Dermis blood vessel endothelial cell (primary cell): ENCODE measurements at regions not wholly inside any gene's neighbourhood (a gene's known extent, or its start where the extent isn't known, plus 50 kb on each side); places are given as distances from the start of the nearest gene placed in this dataset.

Experiments used
- DNase-seq: peaks from one replicate; pipeline ENCODE4 v3.0.0; 2010

- no peak for DNase-seq
These were observed 477.5 kb upstream of the TEX13C start for GRCh38 chrX:124842205-124842604.

DNA sequence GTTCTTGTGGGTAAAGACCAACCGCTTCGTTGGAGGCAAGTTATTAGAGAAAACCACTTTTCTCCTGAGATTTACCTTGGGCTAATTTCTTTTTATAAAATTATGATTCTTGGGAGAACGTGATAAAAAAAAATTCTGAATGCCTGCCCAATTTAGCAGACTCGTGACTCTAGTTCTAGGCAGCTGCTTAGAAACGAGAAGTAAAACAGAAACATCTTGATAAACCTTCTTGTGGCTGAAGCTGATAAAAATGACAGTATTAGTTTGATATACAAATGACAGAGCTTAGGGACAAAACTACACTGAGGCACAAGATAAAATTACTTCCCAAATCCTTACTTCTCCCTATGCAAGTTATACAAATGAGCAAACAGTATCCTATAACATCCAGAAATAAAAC is 458.9 kb upstream of the TEX13C start:
- no peak for DNase-seq

DNA sequence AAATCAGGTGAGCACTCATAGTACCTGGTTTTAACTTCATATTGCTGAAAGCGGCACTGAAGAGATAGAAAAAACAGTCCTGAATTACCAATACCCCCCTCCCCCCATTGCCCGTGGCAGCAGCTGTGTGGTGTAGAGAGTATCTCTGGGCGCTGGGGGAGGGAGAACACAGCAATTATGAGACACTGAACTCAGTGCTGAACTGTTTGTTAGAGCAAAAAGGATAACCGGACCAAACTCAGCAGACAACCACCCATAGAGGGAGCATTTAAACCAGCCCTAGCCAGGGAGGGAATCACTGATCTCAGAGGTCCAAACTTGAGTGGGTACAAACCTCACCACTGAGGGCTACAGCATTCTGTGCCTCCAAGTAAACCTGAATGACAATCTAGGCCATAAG is 457.4 kb upstream of the TEX13C start:
- no peak for DNase-seq

- DNase-seq: no peak
These were observed 456.4 kb upstream of the TEX13C start for GRCh38 chrX:124863303-124863702.

GRCh38 chrX:124887572-124887971 is 432.1 kb upstream of the TEX13C start:
- DNase-seq: no peak

GRCh38 chrX:124895947-124896346 is 423.7 kb upstream of the TEX13C start:
- DNase-seq: no peak

DNA sequence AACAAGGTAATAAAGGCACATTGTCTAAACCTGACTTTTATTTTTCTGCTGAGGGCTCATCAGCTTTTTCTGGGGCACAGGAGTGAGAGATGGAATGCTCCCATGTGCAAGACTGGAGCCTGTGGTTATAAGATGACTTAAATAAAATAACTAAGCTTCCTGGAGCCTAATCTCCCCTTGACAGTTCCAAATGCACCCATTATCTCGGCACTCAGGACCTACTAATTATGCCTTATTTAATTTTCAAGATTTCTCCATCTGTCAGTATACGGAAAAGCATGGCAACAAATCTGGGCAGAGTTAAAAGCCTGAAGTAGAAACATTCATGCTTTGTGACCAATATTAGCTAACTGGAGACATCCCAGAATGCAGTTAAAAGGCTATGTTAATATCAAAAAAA is 416.7 kb upstream of the TEX13C start:
- DNase-seq: no peak

- DNase-seq: no peak
These were observed 409.1 kb upstream of the TEX13C start for GRCh38 chrX:124910611-124911010.

GRCh38 chrX:124917011-124917410 is 402.7 kb upstream of the TEX13C start:
- no peak for DNase-seq

DNA sequence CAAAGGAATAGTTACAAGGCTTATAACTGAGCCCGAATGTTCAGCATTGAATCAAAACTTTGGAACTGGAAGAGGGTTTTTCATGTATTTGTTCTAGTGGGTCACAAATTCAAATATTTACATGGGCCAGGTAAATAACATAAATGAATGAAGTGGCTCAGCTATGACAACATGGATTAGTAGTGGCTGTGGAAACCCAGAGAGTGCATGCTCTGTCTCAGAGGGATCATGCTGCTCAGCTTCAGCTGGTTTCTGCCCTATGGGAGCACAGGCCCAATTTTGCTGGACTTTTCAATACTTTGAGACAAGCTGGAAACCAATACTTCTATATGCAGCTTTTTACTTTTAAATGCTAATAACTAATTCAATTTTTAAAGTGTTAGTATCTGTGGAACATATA is 394.0 kb upstream of the TEX13C start:
- no peak for DNase-seq

- no peak for DNase-seq
These were observed 388.4 kb upstream of the TEX13C start for GRCh38 chrX:124931241-124931640.

DNA sequence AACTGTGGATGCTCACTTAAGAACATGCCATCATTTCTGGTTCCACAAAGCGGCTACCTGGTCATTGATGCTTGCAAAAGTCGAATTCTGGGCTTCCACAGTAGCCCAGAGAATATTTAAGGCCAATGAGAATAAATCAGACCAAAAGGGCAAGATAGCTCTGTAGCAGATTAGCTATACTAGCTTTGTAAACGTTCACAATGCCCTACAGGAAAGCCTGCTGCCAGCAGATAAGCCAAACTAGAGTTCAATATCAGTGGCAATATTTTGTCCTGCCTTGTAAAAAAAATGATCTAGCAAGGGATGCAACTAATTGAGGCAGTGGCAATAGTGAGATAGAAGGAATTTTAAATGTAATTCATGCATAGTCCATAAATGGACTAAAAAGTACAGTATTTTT is 387.7 kb upstream of the TEX13C start:
- no peak for DNase-seq

DNA sequence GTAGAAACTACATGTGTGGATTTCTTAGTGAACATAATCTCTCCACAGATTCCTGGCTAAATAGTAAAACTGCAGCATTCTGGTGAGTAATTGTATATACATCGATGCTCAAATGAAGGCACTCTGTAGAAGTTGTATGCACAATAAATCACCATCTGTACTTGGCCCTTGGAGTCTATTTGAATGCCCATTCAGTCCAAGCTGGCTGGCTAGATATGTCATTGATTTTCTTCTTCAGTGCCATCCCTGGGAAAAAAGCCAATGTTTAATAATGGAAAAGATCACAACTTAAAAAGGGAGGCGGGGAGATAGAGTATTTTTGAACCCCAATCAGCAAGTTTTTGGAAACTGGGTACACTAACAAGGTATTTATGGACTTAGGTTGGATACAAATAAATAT is 381.0 kb upstream of the TEX13C start:
- no peak for DNase-seq

GRCh38 chrX:124940531-124940930 is 379.1 kb upstream of the TEX13C start:
- no peak for DNase-seq

DNA sequence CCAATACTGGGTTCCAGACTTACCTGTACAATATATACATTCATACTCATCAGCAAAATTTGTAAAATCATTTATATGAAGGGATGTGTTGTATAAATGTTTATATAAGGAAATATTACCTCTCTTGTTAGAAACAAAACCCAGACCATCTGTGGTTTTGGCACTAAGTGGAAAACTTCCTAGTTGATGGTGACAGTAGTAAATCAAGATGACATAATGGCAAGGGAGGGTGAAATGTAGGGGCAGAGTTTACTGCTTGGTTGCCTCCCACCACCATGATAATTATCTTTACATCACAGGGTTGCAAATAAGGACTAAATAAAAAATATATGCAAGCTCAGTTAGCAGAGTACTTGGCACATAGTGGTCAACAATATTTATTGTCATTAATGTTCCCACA is 365.3 kb upstream of the TEX13C start:
- no peak for DNase-seq

DNA sequence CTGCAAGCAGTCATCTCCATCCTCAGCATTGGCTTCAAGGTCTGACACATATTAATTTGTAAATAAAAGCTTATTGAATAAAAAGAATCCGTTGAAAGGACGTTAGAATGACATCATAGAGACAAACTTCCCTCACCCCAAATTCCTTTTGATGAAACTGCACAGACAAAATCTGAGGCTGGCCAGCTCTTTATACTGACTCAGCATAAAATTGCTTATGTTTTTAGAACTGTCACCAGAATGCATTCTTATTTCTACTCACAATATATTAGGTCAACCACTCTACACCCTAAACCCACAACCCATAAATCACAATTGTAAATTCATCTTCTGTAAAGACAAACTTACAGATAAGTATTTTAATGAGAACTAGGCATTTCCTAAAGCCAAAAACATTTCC is 359.2 kb upstream of the TEX13C start:
- DNase-seq: no peak

GRCh38 chrX:124963717-124964116 is 356.0 kb upstream of the TEX13C start, which contains the start of gene TENM1:
Gene TENM1, minus strand, starts transcription at chrX:124963817.
- no peak for DNase-seq

DNA sequence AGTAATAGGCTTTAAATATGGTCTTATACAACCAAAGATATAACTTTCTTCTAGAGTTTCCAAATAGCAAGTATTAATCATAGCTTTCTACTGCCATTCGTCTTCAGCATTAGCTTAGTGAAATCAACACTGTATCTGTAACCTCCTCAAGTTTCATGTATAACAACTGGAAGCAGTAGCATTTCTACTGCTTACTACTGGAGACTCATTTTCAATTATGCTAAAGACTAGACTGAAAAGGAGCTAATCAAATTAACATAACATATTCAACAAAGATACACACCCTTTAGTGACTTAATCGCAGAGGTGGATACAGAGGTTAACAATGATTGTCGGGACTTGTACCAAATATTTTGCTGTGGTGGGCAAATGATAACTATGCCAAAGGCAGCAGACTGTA is 344.2 kb upstream of the TEX13C start:
- DNase-seq: no peak

GRCh38 chrX:124981420-124981819 is 338.3 kb upstream of the TEX13C start:
- DNase-seq: no peak

DNA sequence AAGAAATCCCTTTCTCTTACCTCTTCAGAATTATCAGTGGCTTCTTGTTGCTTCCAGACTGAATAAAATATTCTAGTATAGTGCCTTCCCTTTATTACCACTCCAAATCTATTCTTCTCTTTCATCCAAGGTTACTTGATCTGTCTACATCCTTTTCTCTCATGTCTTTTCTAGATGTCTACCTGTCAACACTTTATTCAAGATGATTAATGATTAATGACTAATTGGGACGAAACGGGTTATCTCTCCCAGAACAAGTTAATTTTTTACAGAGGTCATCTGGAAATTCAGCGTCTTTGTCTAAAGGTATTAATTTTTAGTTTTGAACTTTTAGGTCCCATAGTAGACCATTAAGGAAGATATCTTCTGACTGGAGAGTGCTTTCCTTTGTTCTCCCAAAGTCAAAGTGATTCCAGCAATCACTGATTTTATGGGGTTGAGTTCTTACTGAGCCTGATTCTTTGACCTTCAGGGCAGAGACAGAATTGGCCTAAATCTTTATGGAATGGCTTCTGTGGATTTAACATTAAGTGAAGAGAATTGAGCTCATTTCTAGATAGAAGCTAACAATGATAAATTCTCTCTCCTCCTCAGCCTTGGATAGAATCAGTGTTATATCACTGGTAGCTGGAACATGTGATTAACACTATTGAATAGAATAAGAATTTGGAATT is 335.4 kb upstream of the TEX13C start:
- DNase-seq: no peak

- DNase-seq: no peak
These were observed 333.4 kb upstream of the TEX13C start for GRCh38 chrX:124986284-124986683.

DNA sequence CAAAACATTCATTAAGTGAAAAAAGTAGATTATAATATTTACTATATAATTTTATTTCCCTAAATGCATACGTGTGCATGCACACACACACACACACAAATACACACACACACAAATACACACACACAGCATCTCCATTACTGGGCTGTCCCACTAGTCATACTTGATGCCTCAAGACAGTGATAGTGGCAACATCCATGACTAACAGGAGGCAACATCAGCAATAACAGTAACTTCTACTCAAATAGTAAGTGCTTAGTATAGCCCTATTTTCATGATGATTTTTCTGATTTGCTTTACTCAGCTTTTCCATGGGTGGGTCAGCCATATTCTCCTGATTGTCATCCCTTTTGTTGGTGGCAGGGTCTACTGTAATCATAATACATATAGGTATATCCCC is 325.9 kb upstream of the TEX13C start:
- no peak for DNase-seq

DNA sequence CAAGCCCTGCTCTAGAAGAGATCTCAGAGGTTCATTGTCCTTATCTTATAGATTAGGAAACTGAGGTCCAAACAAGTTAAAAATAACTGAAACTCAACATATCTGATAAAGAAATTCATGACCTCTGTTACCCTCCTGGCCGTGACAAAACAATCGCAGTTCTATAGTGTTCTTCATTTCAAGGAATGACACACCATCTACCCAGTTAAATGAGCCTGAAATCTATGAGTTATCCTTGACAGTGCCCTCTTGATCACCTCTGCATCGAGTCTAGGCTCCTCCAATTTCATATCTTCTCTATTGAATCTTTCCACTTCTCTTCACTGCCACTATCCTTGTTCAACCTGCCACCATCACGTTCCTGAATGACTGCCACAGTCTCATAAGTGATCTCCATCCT is 325.3 kb upstream of the TEX13C start:
- no peak for DNase-seq

- no peak for DNase-seq
These were observed 315.8 kb upstream of the TEX13C start for GRCh38 chrX:125003746-125004446.

GRCh38 chrX:125004799-125005198 is 314.9 kb upstream of the TEX13C start:
- DNase-seq: no peak
